H1 (cell line): ENCODE measurements at regions not wholly inside any gene's neighbourhood (a gene's known extent, or its start where the extent isn't known, plus 50 kb on each side); places are given as distances from the start of the nearest gene placed in this dataset.

ENCODE experiments used
- GABPA ChIP-seq: IDR thresholded peaks from 2 replicates; pipeline ENCODE4 v1.6.1; 2011; ENCODE audit warnings: mild to moderate bottlenecking, low read length, moderate library complexity, borderline replicate concordance; ENCODE audit not compliant: insufficient read depth
- JUN ChIP-seq: IDR thresholded peaks from 2 replicates; pipeline ENCODE4 v1.6.1; 2011; ENCODE audit warnings: low read depth, mild to moderate bottlenecking, improper control_type of control experiment, low read length

- TF ChIP-seq GABPA, result no peak
- TF ChIP-seq JUN, result no peak
Observed at GRCh38 chr2:17069564-17069963, 403.9 kb upstream of the CYRIA start (continued).
